NCI-H446 (cell line): ENCODE measurements at regions not wholly inside any gene's neighbourhood (a gene's known extent, or its start where the extent isn't known, plus 50 kb on each side); places are given as distances from the start of the nearest gene placed in this dataset.

Experiments used
- DNase-seq, 2 experiments: peaks; one replicate each; lab custom pipeline; 2025; lab: John Stamatoyannopoulos, UW

GRCh38 chr22:26732284-26732683 is 74.9 kb downstream of the MIAT start:
- no peak for DNase-seq

GRCh38 chr22:26734339-26735018 is 77.1 kb downstream of the MIAT start:
- no peak for DNase-seq

- no peak for DNase-seq
Observed at GRCh38 chr22:26735019-26735409, 77.6 kb downstream of the MIAT start.

GRCh38 chr22:26737262-26737661 is 79.9 kb downstream of the MIAT start:
- DNase-seq, result no peak

- no peak for DNase-seq
Observed at GRCh38 chr22:26740253-26740652, 82.9 kb downstream of the MIAT start.

GRCh38 chr22:26743149-26743548 is 85.8 kb downstream of the MIAT start:
- no peak for DNase-seq

- no peak for DNase-seq
Observed at GRCh38 chr22:26744892-26745808, 87.8 kb downstream of the MIAT start.

GRCh38 chr22:26746311-26746710 is 88.9 kb downstream of the MIAT start:
- no peak for DNase-seq

GRCh38 chr22:26748845-26749244 is 91.5 kb downstream of the MIAT start:
- DNase-seq, result no peak

- no peak for DNase-seq
Observed at GRCh38 chr22:26751217-26751616, 93.8 kb downstream of the MIAT start.

- no peak for DNase-seq
Observed at GRCh38 chr22:26753125-26753862, 95.9 kb downstream of the MIAT start.

- peak in 1 of 2 experiments; percentile 68 for DNase-seq
Observed at GRCh38 chr22:26756675-26757293, 99.4 kb downstream of the MIAT start.

GRCh38 chr22:26757496-26757895 is 100.1 kb downstream of the MIAT start:
- no peak for DNase-seq

GRCh38 chr22:26762503-26763472 is 105.4 kb downstream of the MIAT start:
- no peak for DNase-seq

- no peak for DNase-seq
Observed at GRCh38 chr22:26763633-26764361, 106.4 kb downstream of the MIAT start.

GRCh38 chr22:26766510-26767350 is 109.3 kb downstream of the MIAT start:
- no peak for DNase-seq

GRCh38 chr22:26767351-26768155 is 110.2 kb downstream of the MIAT start:
- DNase-seq, result no peak

GRCh38 chr22:26768156-26768515 is 110.7 kb downstream of the MIAT start:
- no peak for DNase-seq

GRCh38 chr22:26768952-26769351 is 111.6 kb downstream of the MIAT start:
- DNase-seq, result no peak
